ENCODE measurements at regions not wholly inside any gene's neighbourhood (a gene's known extent, or its start where the extent isn't known, plus 50 kb on each side); places are given as distances from the start of the nearest gene placed in this dataset.

DNA sequence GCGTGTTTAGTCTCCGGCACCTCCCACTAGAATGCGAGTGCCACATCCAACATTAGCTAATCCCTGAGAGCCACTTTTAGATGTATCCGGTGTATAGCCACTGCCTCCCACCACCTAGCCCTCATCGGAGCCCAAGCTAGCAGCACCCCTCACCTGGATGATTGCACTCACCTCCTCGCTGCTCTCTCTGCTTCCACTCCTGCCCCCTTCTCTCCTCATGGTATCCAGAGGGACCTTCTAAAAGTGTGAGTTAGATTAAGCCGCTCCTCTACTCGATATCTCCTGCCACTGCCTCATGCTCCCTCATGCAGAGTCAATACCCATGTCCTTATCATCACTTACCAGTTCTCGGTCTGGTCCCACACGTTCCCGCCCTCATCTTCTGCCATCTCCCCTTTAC, 125.3 kb downstream of the RAB11FIP2 start (continued):
- TF ChIP-seq, protein P1, sequence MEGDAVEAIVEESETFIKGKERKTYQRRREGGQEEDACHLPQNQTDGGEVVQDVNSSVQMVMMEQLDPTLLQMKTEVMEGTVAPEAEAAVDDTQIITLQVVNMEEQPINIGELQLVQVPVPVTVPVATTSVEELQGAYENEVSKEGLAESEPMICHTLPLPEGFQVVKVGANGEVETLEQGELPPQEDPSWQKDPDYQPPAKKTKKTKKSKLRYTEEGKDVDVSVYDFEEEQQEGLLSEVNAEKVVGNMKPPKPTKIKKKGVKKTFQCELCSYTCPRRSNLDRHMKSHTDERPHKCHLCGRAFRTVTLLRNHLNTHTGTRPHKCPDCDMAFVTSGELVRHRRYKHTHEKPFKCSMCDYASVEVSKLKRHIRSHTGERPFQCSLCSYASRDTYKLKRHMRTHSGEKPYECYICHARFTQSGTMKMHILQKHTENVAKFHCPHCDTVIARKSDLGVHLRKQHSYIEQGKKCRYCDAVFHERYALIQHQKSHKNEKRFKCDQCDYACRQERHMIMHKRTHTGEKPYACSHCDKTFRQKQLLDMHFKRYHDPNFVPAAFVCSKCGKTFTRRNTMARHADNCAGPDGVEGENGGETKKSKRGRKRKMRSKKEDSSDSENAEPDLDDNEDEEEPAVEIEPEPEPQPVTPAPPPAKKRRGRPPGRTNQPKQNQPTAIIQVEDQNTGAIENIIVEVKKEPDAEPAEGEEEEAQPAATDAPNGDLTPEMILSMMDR (conservative IDR thresholded peaks at IDR 0.05; ENCODE audit: low read depth in 2 of 2), result no peak
- TF ChIP-seq ZNF114 (CRISPR knock-in tag; IDR thresholded peaks at IDR 0.05), result no peak

DNA sequence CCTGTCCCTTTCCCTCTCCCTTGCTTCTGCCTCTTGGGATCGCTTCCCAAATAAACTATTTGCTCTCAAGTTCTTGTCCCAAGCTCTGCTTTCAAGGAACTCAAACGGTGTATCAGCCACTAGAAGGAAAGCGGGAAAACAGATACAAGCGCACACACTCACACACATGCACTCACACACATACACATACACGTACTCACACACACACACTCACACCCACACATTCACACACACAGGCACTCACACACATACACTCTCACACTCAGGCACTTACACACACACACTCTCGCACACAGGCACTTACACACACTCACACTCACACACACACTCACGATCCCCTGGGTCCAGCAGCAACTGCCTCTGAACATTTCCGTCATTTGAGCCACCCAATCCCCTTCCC, 121.9 kb downstream of the RAB11FIP2 start:
- no peaks in the 10 kb centered on the region for H3F3A ChIP-seq (replicated peaks; ENCODE audit: low read depth)
- Mint-ChIP-seq H3K36me3 (ENCODE audit: low read depth) (no peaks in the 10 kb centered on the region), H3K9me3 (no peaks in the 10 kb centered on the region), H3K4me1 (peaks cover 31% of the 10 kb centered on the region), H3K27ac (no peak overlapping the region), H3K4me3 (no peak overlapping the region), H3K27me3 (ENCODE audit: insufficient read depth, low read depth, poor library complexity) (peaks cover 2% of the 10 kb centered on the region)
- no peaks in the 10 kb centered on the region for H4K20me1 ChIP-seq (replicated peaks; ENCODE audit: insufficient read depth)
- H3K4me3 ChIP-seq, result no peak overlapping the region
- H3K27ac ChIP-seq (ENCODE audit: low read depth), result no peak overlapping the region
- H3K4me1 ChIP-seq (ENCODE audit: insufficient read depth), result peaks cover 5% of the 10 kb centered on the region; the same call in 1 of the 2 replicates
- TF ChIP-seq EZH2phosphoT487 (IDR thresholded peaks at IDR 0.05; ENCODE audit: unreplicated experiment) (no peak), CREB1 (CRISPR knock-in tag; IDR thresholded peaks at IDR 0.05; ENCODE audit: low read depth) (no peak), ZNF331 (CRISPR knock-in tag; IDR thresholded peaks at IDR 0.05; ENCODE audit: low read depth) (no peak), EZH2 (IDR thresholded peaks at IDR 0.05; ENCODE audit: low read depth, unreplicated experiment) (no peak), JUNB (IDR thresholded peaks at IDR 0.05; ENCODE audit: unreplicated experiment) (no peak), POLR2AphosphoS5 (IDR thresholded peaks at IDR 0.05; ENCODE audit: low read depth) (no peak)
- TF ChIP-seq, protein P2, sequence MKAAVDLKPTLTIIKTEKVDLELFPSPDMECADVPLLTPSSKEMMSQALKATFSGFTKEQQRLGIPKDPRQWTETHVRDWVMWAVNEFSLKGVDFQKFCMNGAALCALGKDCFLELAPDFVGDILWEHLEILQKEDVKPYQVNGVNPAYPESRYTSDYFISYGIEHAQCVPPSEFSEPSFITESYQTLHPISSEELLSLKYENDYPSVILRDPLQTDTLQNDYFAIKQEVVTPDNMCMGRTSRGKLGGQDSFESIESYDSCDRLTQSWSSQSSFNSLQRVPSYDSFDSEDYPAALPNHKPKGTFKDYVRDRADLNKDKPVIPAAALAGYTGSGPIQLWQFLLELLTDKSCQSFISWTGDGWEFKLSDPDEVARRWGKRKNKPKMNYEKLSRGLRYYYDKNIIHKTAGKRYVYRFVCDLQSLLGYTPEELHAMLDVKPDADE (IDR thresholded peaks at IDR 0.05), result no peak
- TF ChIP-seq, protein P3, sequence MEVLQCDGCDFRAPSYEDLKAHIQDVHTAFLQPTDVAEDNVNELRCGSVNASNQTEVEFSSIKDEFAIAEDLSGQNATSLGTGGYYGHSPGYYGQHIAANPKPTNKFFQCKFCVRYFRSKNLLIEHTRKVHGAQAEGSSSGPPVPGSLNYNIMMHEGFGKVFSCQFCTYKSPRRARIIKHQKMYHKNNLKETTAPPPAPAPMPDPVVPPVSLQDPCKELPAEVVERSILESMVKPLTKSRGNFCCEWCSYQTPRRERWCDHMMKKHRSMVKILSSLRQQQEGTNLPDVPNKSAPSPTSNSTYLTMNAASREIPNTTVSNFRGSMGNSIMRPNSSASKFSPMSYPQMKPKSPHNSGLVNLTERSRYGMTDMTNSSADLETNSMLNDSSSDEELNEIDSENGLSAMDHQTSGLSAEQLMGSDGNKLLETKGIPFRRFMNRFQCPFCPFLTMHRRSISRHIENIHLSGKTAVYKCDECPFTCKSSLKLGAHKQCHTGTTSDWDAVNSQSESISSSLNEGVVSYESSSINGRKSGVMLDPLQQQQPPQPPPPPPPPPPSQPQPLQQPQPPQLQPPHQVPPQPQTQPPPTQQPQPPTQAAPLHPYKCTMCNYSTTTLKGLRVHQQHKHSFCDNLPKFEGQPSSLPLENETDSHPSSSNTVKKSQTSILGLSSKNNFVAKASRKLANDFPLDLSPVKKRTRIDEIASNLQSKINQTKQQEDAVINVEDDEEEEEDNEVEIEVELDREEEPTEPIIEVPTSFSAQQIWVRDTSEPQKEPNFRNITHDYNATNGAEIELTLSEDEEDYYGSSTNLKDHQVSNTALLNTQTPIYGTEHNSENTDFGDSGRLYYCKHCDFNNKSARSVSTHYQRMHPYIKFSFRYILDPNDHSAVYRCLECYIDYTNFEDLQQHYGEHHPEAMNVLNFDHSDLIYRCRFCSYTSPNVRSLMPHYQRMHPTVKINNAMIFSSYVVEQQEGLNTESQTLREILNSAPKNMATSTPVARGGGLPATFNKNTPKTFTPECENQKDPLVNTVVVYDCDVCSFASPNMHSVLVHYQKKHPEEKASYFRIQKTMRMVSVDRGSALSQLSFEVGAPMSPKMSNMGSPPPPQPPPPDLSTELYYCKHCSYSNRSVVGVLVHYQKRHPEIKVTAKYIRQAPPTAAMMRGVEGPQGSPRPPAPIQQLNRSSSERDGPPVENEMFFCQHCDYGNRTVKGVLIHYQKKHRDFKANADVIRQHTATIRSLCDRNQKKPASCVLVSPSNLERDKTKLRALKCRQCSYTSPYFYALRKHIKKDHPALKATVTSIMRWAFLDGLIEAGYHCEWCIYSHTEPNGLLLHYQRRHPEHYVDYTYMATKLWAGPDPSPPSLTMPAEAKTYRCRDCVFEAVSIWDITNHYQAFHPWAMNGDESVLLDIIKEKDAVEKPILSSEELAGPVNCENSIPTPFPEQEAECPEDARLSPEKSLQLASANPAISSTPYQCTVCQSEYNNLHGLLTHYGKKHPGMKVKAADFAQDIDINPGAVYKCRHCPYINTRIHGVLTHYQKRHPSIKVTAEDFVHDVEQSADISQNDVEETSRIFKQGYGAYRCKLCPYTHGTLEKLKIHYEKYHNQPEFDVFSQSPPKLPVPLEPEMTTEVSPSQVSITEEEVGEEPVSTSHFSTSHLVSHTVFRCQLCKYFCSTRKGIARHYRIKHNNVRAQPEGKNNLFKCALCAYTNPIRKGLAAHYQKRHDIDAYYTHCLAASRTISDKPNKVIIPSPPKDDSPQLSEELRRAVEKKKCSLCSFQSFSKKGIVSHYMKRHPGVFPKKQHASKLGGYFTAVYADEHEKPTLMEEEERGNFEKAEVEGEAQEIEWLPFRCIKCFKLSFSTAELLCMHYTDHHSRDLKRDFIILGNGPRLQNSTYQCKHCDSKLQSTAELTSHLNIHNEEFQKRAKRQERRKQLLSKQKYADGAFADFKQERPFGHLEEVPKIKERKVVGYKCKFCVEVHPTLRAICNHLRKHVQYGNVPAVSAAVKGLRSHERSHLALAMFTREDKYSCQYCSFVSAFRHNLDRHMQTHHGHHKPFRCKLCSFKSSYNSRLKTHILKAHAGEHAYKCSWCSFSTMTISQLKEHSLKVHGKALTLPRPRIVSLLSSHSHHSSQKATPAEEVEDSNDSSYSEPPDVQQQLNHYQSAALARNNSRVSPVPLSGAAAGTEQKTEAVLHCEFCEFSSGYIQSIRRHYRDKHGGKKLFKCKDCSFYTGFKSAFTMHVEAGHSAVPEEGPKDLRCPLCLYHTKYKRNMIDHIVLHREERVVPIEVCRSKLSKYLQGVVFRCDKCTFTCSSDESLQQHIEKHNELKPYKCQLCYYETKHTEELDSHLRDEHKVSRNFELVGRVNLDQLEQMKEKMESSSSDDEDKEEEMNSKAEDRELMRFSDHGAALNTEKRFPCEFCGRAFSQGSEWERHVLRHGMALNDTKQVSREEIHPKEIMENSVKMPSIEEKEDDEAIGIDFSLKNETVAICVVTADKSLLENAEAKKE (CRISPR knock-in tag; IDR thresholded peaks at IDR 0.05), result no peak
- no peaks in the 10 kb centered on the region for H3K27me3 ChIP-seq (ENCODE audit: insufficient read depth)
- H3K9me2 ChIP-seq (ENCODE audit: insufficient read depth), result peaks cover 15% of the 10 kb centered on the region
- no peak for DNase-seq (ENCODE audit: low spot score)
- no peaks in the 10 kb centered on the region for H3K79me2 ChIP-seq (replicated peaks; ENCODE audit: insufficient read depth)
- H3K36me3 ChIP-seq (ENCODE audit: insufficient read depth), result no peaks in the 10 kb centered on the region
- H2AFZ ChIP-seq, result no peak overlapping the region
- no peak overlapping the region for H3K4me2 ChIP-seq
- ATAC-seq, result no peak

Data from GM23338 (cell line).